H1 (cell line): ENCODE measurements at regions not wholly inside any gene's neighbourhood (a gene's known extent, or its start where the extent isn't known, plus 50 kb on each side); places are given as distances from the start of the nearest gene placed in this dataset.

ENCODE experiments used
- CTCF ChIA-PET: fragments of 300-600 bp; sonication (Branson Sonifier 250); formaldehyde crosslinking; loops from one replicate; lab custom pipeline; 2021; ENCODE audit not compliant: partially characterized antibody; lab: Charles Lee
- POLR2A ChIA-PET: fragments of 300-600 bp; sonication (Branson Sonifier 250); formaldehyde crosslinking; loops from one replicate; lab custom pipeline; 2021; ENCODE audit warnings: inconsistent platforms; ENCODE audit not compliant: partially characterized antibody; lab: Charles Lee
- DNase-seq, 2 experiments: peaks; one replicate each; pipeline versions ENCODE4 v3.0.0 to v3.0.0-alpha.2; 2010 to 2022; ENCODE audit warnings: low spot score in 2 of 2, low read depth in 1 of 2, mixed read lengths in 1 of 2
- FAIRE-seq: peaks from 2 replicates; lab custom pipeline; 2011; peaks lifted over from hg19 to GRCh38; lab: Jason Lieb, UNC
- H2AFZ ChIP-seq: 2 replicates; pipeline ENCODE4 v1.8.1; 2012; ENCODE audit warnings: low read length, inconsistent platforms
- H2AK5ac ChIP-seq: 2 replicates; pipeline ENCODE4 v1.6.1; 2013; ENCODE audit warnings: low read depth, low read length
- H2BK120ac ChIP-seq: replicated peaks from 2 replicates; pipeline ENCODE3; 2013; ENCODE audit warnings: low read depth, low read length, inconsistent platforms
- H2BK12ac ChIP-seq: 2 replicates; pipeline ENCODE4 v1.6.1; 2013; ENCODE audit warnings: low read depth, low read length
- H2BK15ac ChIP-seq: 2 replicates; pipeline ENCODE4 v1.6.1; 2013; ENCODE audit warnings: low read length
- H2BK20ac ChIP-seq: 2 replicates; pipeline ENCODE4 v1.6.1; 2013; ENCODE audit warnings: low read length
- H2BK5ac ChIP-seq: 2 replicates; pipeline ENCODE4 v1.6.1; 2013; ENCODE audit warnings: low read depth, low read length
- H3K14ac ChIP-seq: 2 replicates; pipeline ENCODE4 v1.6.1; 2013; ENCODE audit warnings: inconsistent platforms; ENCODE audit not compliant: insufficient read length
- H3K18ac ChIP-seq: 2 replicates; pipeline ENCODE4 v1.6.1; 2013; ENCODE audit warnings: low read length; ENCODE audit errors: extremely low read depth
- H3K23ac ChIP-seq: 2 replicates; pipeline ENCODE4 v1.6.1; 2013; ENCODE audit warnings: inconsistent platforms; ENCODE audit not compliant: insufficient read length
- H3K23me2 ChIP-seq: 2 replicates; pipeline ENCODE4 v1.6.1; 2013; ENCODE audit warnings: low read depth, low read length
- H3K27ac ChIP-seq: 2 replicates; pipeline ENCODE4 v1.6.1; 2011; ENCODE audit warnings: low read depth, low read length, inconsistent platforms
- H3K27me3 ChIP-seq, 4 experiments: replicated peaks in 1 of 4; 1 replicate in 1 of 4; 2 replicates in 3 of 4; pipeline versions ENCODE4 v1.6.1 to v1.8.1; 2011 to 2013; ENCODE audit warnings: low read length in 3 of 4, mild to moderate bottlenecking in 3 of 4, inconsistent platforms in 2 of 4, mixed read lengths in 2 of 4, moderate library complexity in 1 of 4; ENCODE audit not compliant: control insufficient read depth in 3 of 4, insufficient read depth in 3 of 4; ENCODE audit errors: extremely low read depth in 1 of 4
- H3K36me3 ChIP-seq, 4 experiments: 2 replicates each; pipeline versions ENCODE4 v1.6.1 to v1.8.1; 2011 to 2013; ENCODE audit warnings: mild to moderate bottlenecking in 4 of 4, low read length in 3 of 4, moderate library complexity in 2 of 4, control low read depth in 1 of 4, inconsistent platforms in 1 of 4; ENCODE audit not compliant: insufficient read depth in 4 of 4, control insufficient read depth in 2 of 4
- H3K4ac ChIP-seq: replicated peaks from 2 replicates; pipeline ENCODE3; 2013; ENCODE audit warnings: low read length, low read depth, mixed read lengths, inconsistent platforms; ENCODE audit not compliant: insufficient read length
- H3K4me1 ChIP-seq, 4 experiments: replicated peaks in 1 of 4; 1 replicate in 1 of 4; 2 replicates in 3 of 4; pipeline versions ENCODE4 v1.6.1 to v1.8.1; 2011 to 2013; ENCODE audit warnings: low read length in 3 of 4, inconsistent platforms in 2 of 4, mixed read lengths in 1 of 4; ENCODE audit not compliant: insufficient read depth in 4 of 4, control insufficient read depth in 3 of 4
- H3K4me2 ChIP-seq, 2 experiments: 2 replicates each; pipeline versions ENCODE4 v1.6.1 to v1.8.1; 2011 to 2013; ENCODE audit warnings: low read depth in 2 of 2, low read length in 2 of 2, control low read depth in 1 of 2, inconsistent platforms in 1 of 2, mild to moderate bottlenecking in 1 of 2; ENCODE audit not compliant: insufficient read depth in 1 of 2
- H3K4me3 ChIP-seq, 4 experiments: fragments of 200-600, 300-600 bp in 1 of 4; sonication (generic), shearing (Covaris generic), sonication (Bioruptor Twin) in 1 of 4; 2 replicates each; pipeline versions ENCODE4 v1.5.1 to v1.8.1; 2011 to 2016; ENCODE audit warnings: low read length in 4 of 4, low read depth in 3 of 4, control low read depth in 2 of 4, inconsistent platforms in 2 of 4, mild to moderate bottlenecking in 2 of 4, mixed read lengths in 1 of 4, moderate library complexity in 1 of 4; ENCODE audit not compliant: insufficient read depth in 2 of 4; ENCODE audit errors: extremely low read depth in 1 of 4
- H3K56ac ChIP-seq: replicated peaks from 2 replicates; pipeline ENCODE3; 2013; ENCODE audit warnings: low read depth, mild to moderate bottlenecking, mixed read lengths, low read length, inconsistent platforms; ENCODE audit not compliant: insufficient read length
- H3K79me1 ChIP-seq: 2 replicates; pipeline ENCODE4 v1.6.1; 2013; ENCODE audit warnings: low read depth, low read length, control low read depth
- H3K79me2 ChIP-seq, 2 experiments: 2 replicates each; pipeline versions ENCODE4 v1.6.1 to v1.8.1; 2012 to 2013; ENCODE audit warnings: low read length in 2 of 2, mild to moderate bottlenecking in 2 of 2, inconsistent platforms in 1 of 2; ENCODE audit not compliant: insufficient read depth in 2 of 2, control insufficient read depth in 1 of 2
- H3K9ac ChIP-seq, 4 experiments: replicated peaks in 1 of 4; 1 replicate in 1 of 4; 2 replicates in 3 of 4; pipeline versions ENCODE4 v1.6.1 to v1.8.1; 2011 to 2013; ENCODE audit warnings: low read depth in 3 of 4, low read length in 3 of 4, control low read depth in 2 of 4, mild to moderate bottlenecking in 2 of 4, moderate library complexity in 2 of 4, inconsistent platforms in 1 of 4; ENCODE audit errors: extremely low read depth in 1 of 4
- H3K9me3 ChIP-seq, 2 experiments: 2 replicates each; pipeline versions ENCODE4 v1.6.1 to v1.8.1; 2012 to 2013; ENCODE audit warnings: mild to moderate bottlenecking in 2 of 2, moderate library complexity in 2 of 2, control low read depth in 1 of 2, inconsistent platforms in 1 of 2, low read depth in 1 of 2, low read length in 1 of 2, mixed read lengths in 1 of 2; ENCODE audit not compliant: insufficient read depth in 2 of 2
- H4K20me1 ChIP-seq, 2 experiments: replicated peaks in 1 of 2; 2 replicates each; pipeline versions ENCODE3 to v1.8.1; 2011 to 2013; ENCODE audit warnings: inconsistent platforms in 2 of 2, low read length in 2 of 2, mild to moderate bottlenecking in 1 of 2; ENCODE audit not compliant: insufficient read depth in 2 of 2, control insufficient read depth in 1 of 2
- H4K5ac ChIP-seq: 2 replicates; pipeline ENCODE4 v1.6.1; 2013; ENCODE audit warnings: low read length, low read depth, mixed read lengths, inconsistent platforms; ENCODE audit not compliant: insufficient read length
- H4K8ac ChIP-seq: 2 replicates; pipeline ENCODE4 v1.8.0; 2013; ENCODE audit warnings: mild to moderate bottlenecking, moderate library complexity, low read length, inconsistent platforms; ENCODE audit not compliant: insufficient read depth; ENCODE audit errors: extremely low read depth
- H4K91ac ChIP-seq: replicated peaks from 2 replicates; pipeline ENCODE3; 2013; ENCODE audit warnings: low read length, mixed read lengths, inconsistent platforms; ENCODE audit not compliant: insufficient read length
- BCL11A ChIP-seq, 2 experiments: IDR thresholded peaks; one replicate each; pipeline ENCODE4 v1.6.1; 2011; ENCODE audit warnings: low read depth in 2 of 2, low read length in 2 of 2, mild to moderate bottlenecking in 2 of 2
- CBX5 ChIP-seq: fragments of 300-800, 300-1000 bp; sonication (generic); IDR thresholded peaks from 2 replicates; pipeline ENCODE4 v1.7.1; 2016; ENCODE audit warnings: antibody characterized with exemption, low read length, low read depth
- CHD2 ChIP-seq: IDR thresholded peaks from 2 replicates; pipeline ENCODE4 v1.6.1; 2012; ENCODE audit warnings: low read length, improper control_type of control experiment
- FOSL1 ChIP-seq: IDR thresholded peaks from 2 replicates; pipeline ENCODE4 v1.6.1; 2011; ENCODE audit warnings: mild to moderate bottlenecking, low read depth, low read length, moderate library complexity; ENCODE audit not compliant: insufficient read depth
- POLR2A ChIP-seq, 2 experiments: IDR thresholded peaks; 1 replicate in 1 of 2; 2 replicates in 1 of 2; pipeline ENCODE4 v1.6.1; 2011; ENCODE audit warnings: low read depth in 2 of 2, low read length in 2 of 2, mild to moderate bottlenecking in 2 of 2; ENCODE audit errors: control extremely low read depth in 1 of 2
- POU5F1 ChIP-seq: IDR thresholded peaks from 2 replicates; pipeline ENCODE4 v1.6.1; 2011; ENCODE audit warnings: low read depth, mild to moderate bottlenecking, low read length, moderate library complexity
- RNF2 ChIP-seq: fragments of 200-900, 300-1000 bp; sonication (generic); IDR thresholded peaks from 2 replicates; pipeline ENCODE4 v1.7.1; 2016; ENCODE audit warnings: borderline replicate concordance, low read depth, mild to moderate bottlenecking, antibody characterized with exemption, low read length; ENCODE audit not compliant: poor library complexity, severe bottlenecking; ENCODE audit errors: missing control alignments
- SIRT6 ChIP-seq: IDR thresholded peaks from one replicate; pipeline ENCODE4 v1.7.1; 2012; ENCODE audit warnings: low read length, inconsistent platforms
- TAF1 ChIP-seq: IDR thresholded peaks from 2 replicates; pipeline ENCODE4 v1.6.1; 2011; ENCODE audit warnings: mild to moderate bottlenecking, low read depth, low read length
- YY1 ChIP-seq: IDR thresholded peaks from 2 replicates; pipeline ENCODE4 v1.6.1; 2011; ENCODE audit warnings: low read depth, mild to moderate bottlenecking, low read length
- WGBS, 2 experiments: shearing (Covaris generic) in 1 of 2; methylation state at CpG; one replicate each; pipeline versions ENCODE4 v1.1.6 to v1.1.7; 2013 to 2015; ENCODE audit warnings: low lambda C conversion rate in 2 of 2, mixed read lengths in 2 of 2, inconsistent platforms in 1 of 2, low coverage in 1 of 2, missing lambda C conversion rate in 1 of 2; ENCODE audit not compliant: insufficient replicate concordance in 2 of 2, insufficient coverage in 1 of 2, insufficient read length in 1 of 2; ENCODE audit errors: extremely low coverage in 1 of 2, missing lambda C conversion rate in 1 of 2; 5-methylcytosine and 5-hydroxymethylcytosine counted together

- H4K91ac ChIP-seq, result no peak overlapping the region
- H3K79me2 ChIP-seq, result no peaks in the 10 kb centered on the region
- DNase-seq, result no peak
- TF ChIP-seq CHD2 (no peak), TAF1 (no peak), POLR2A (IDR thresholded peaks at IDR 0.05; ENCODE audit: control extremely low read depth in 1 of 2, low read depth in 2 of 2, low read length in 2 of 2) (no peak), POU5F1 (no peak), YY1 (no peak), SIRT6 (no peak), RNF2 (no peak), CBX5 (no peak), BCL11A (IDR thresholded peaks at IDR 0.05; ENCODE audit: low read depth in 2 of 2, low read length in 2 of 2) (no peak), FOSL1 (no peak)
- TF ChIP-seq, all 59 proteins: peak for 0
- Histone ChIP-seq H3K4ac (no peak overlapping the region), H3K36me3 (no peaks in the 10 kb centered on the region), H2AK5ac (no peak overlapping the region), H2BK15ac (no peak overlapping the region), H3K79me1 (no peaks in the 10 kb centered on the region), H3K4me2 (no peak overlapping the region), H2BK20ac (no peak overlapping the region), H3K56ac (no peak overlapping the region), H3K27me3 (no peaks in the 10 kb centered on the region), H2BK12ac (no peak overlapping the region), H2BK120ac (no peak overlapping the region), H4K5ac (no peak overlapping the region), H2BK5ac (no peak overlapping the region), H4K20me1 (no peaks in the 10 kb centered on the region), H2AFZ (no peak overlapping the region), H3K23me2 (no peaks in the 10 kb centered on the region), H3K18ac (no peak overlapping the region), H3K14ac (no peak overlapping the region), H3K27ac (no peak overlapping the region), H4K8ac (no peak overlapping the region), H3K23ac (no peak overlapping the region), H3K9ac (no peak overlapping the region), H3K4me3 (no peak overlapping the region), H3K4me1 (no peaks in the 10 kb centered on the region), H3K9me3 (no peaks in the 10 kb centered on the region; a peak in 1 of 4 replicates)
- 82% methylated on average over 1 of the region's 4 CpGs; no CpG with 5 or more reads in 1 of the 2 experiments for WGBS, 2 experiments
- no peak for FAIRE-seq
- ChIA-PET POLR2A (no interaction called here), CTCF (interaction anchor here (1.3 kb wide), 1 partner anchor 110 kb away, joined by 4 read pairs; no protein-coding TSS in a partner anchor)
Measured at GRCh38 chr6:76818451-76818850, 644.8 kb downstream of the HTR1B start.
